GM23248 (cell line): ENCODE measurements at regions not wholly inside any gene's neighbourhood (a gene's known extent, or its start where the extent isn't known, plus 50 kb on each side); places are given as distances from the start of the nearest gene placed in this dataset.

Source experiments
- DNase-seq: peaks from one replicate; pipeline ENCODE4 v3.0.0-alpha.2; 2015
- H2AFZ ChIP-seq: fragments of 200-600 bp; sonication (generic); 2 replicates; pipeline ENCODE4 v1.6.1; 2016; ENCODE audit warnings: antibody characterized with exemption
- H3F3A ChIP-seq: fragments of 200-600 bp; sonication (generic); 2 replicates; pipeline ENCODE4 v1.6.1; 2016; ENCODE audit warnings: mild to moderate bottlenecking, antibody characterized with exemption, mixed run types; ENCODE audit not compliant: insufficient read depth
- H3K27ac ChIP-seq: fragments of 200-600 bp; sonication (generic); 2 replicates; pipeline ENCODE4 v1.5.1; 2016; ENCODE audit warnings: mild to moderate bottlenecking
- H3K27me3 ChIP-seq: fragments of 200-600 bp; sonication (generic); replicated peaks from 2 replicates; pipeline ENCODE4 v1.6.1; 2016; ENCODE audit warnings: mild to moderate bottlenecking; ENCODE audit not compliant: insufficient read depth
- H3K36me3 ChIP-seq: fragments of 200-600 bp; sonication (generic); 2 replicates; pipeline ENCODE4 v1.6.1; 2016; ENCODE audit warnings: low read depth, mild to moderate bottlenecking
- H3K4me1 ChIP-seq: fragments of 200-600 bp; sonication (generic); 2 replicates; pipeline ENCODE4 v1.6.1; 2016; ENCODE audit warnings: mild to moderate bottlenecking; ENCODE audit not compliant: insufficient read depth
- H3K4me2 ChIP-seq: fragments of 200-600 bp; sonication (generic); one replicate; pipeline ENCODE4 v1.6.1; 2016; ENCODE audit warnings: mild to moderate bottlenecking; ENCODE audit not compliant: unreplicated experiment
- H3K4me3 ChIP-seq: fragments of 200-600 bp; sonication (generic); 2 replicates; pipeline ENCODE4 v1.5.1; 2016; ENCODE audit warnings: mild to moderate bottlenecking
- H3K79me2 ChIP-seq: fragments of 200-600 bp; sonication (generic); 2 replicates; pipeline ENCODE4 v1.6.1; 2016; ENCODE audit warnings: mild to moderate bottlenecking; ENCODE audit not compliant: insufficient read depth
- H3K9ac ChIP-seq: fragments of 200-600 bp; sonication (generic); 2 replicates; pipeline ENCODE4 v1.6.1; 2016; ENCODE audit warnings: mild to moderate bottlenecking
- H3K9me2 ChIP-seq: fragments of 200-600 bp; sonication (generic); 2 replicates; pipeline ENCODE4 v1.6.1; 2016; ENCODE audit warnings: mixed run types, mild to moderate bottlenecking, moderate library complexity; ENCODE audit not compliant: insufficient read depth
- H3K9me3 ChIP-seq: fragments of 200-600 bp; sonication (generic); one replicate; pipeline ENCODE4 v1.6.1; 2017; ENCODE audit warnings: low read depth
- H4K20me1 ChIP-seq: fragments of 200-600 bp; sonication (generic); 2 replicates; pipeline ENCODE4 v1.6.0; 2016; ENCODE audit not compliant: insufficient read depth
- EZH2 ChIP-seq: fragments of 200-600 bp; sonication (generic); IDR thresholded peaks from 2 replicates; pipeline ENCODE4 v1.6.1; 2018; ENCODE audit warnings: antibody characterized with exemption, mild to moderate bottlenecking; ENCODE audit not compliant: insufficient read depth, poor library complexity, severe bottlenecking
- EZH2phosphoT487 ChIP-seq: fragments of 200-600 bp; sonication (generic); IDR thresholded peaks from 2 replicates; pipeline ENCODE4 v1.6.1; 2018; ENCODE audit warnings: antibody characterized with exemption, moderate library complexity, mild to moderate bottlenecking, low read depth; ENCODE audit not compliant: insufficient read depth
- WGBS, 2 experiments: methylation state at CpG; one replicate each; pipeline ENCODE4 v1.1.6; 2015 to 2017; ENCODE audit warnings: low lambda C conversion rate in 2 of 2, low coverage in 1 of 2; ENCODE audit errors: missing lambda C conversion rate in 2 of 2; 5-methylcytosine and 5-hydroxymethylcytosine counted together
- in situ Hi-C: fragments of 300-500 bp; cut with MboI; formaldehyde crosslinking; loops from 2 replicates; pipeline ENCODE4 v1.15.0; 2020

GRCh38 chr3:147656023-147656422 lies 246.9 kb downstream of the ZIC1 start:
- no peaks in the 10 kb centered on the region for H4K20me1 ChIP-seq

GRCh38 chr3:147661916-147662315 lies 252.8 kb downstream of the ZIC1 start:
- no peaks in the 10 kb centered on the region for H3K4me1 ChIP-seq
- no peak for DNase-seq
- no peaks in the 10 kb centered on the region for H3F3A ChIP-seq
- no peak for TF ChIP-seq EZH2
- no peaks in the 10 kb centered on the region for H3K79me2 ChIP-seq
- in situ Hi-C loops, result no loop called here
- no peaks in the 10 kb centered on the region for H3K9me3 ChIP-seq
- WGBS, 2 experiments, result 67 to 68% methylated on average over 3 of the region's 3 CpGs
- H3K36me3 ChIP-seq, result no peaks in the 10 kb centered on the region
- H2AFZ ChIP-seq, result no peak overlapping the region
- H3K9me2 ChIP-seq, result no peaks in the 10 kb centered on the region
- no peak overlapping the region for H3K4me2 ChIP-seq
- no peak overlapping the region for H3K27ac ChIP-seq
- H3K9ac ChIP-seq, result no peak overlapping the region
- no peaks in the 10 kb centered on the region for H3K27me3 ChIP-seq
- H3K4me3 ChIP-seq, result no peak overlapping the region
- no peaks in the 10 kb centered on the region for H4K20me1 ChIP-seq

More at GRCh38 chr3:147656023-147656422, 246.9 kb downstream of the ZIC1 start:
- TF ChIP-seq EZH2phosphoT487 (no peak), EZH2 (no peak)
- Histone ChIP-seq H3K9ac (no peak overlapping the region), H3K27ac (peak overlapping the region; percentile 79), H3K4me1 (peaks cover 53% of the 10 kb centered on the region), H3K27me3 (no peaks in the 10 kb centered on the region), H3F3A (peaks cover 45% of the 10 kb centered on the region), H3K9me3 (no peaks in the 10 kb centered on the region), H3K4me2 (peak overlapping the region; percentile 70), H3K4me3 (no peak overlapping the region), H3K9me2 (no peaks in the 10 kb centered on the region), H3K36me3 (no peaks in the 10 kb centered on the region), H2AFZ (no peak overlapping the region), H3K79me2 (no peaks in the 10 kb centered on the region)
- in situ Hi-C loops, result no loop called here
- DNase-seq, result peak; percentile 27
- 61 to 72% methylated on average over 2 of the region's 2 CpGs for WGBS, 2 experiments

DNA sequence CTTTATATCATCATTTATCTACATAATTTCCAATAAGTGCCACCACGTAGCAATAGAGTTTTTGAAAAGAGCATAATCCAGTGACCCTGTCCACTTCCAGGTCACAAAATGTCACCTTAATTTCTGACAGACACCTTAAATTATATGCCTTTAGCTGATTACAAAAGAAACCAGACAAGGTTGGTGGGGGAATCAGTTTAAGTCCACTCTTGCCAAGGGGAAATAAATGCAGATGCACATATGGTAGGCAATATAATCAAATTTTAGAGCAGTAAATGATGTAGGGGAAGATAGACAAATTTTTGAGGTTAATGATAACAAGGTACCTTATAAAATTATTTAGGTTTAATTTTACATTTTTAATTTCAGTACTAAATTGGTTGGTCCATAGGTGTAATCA lies 253.5 kb downstream of the ZIC1 start:
- H3K9me2 ChIP-seq, result no peaks in the 10 kb centered on the region
- 72 to 84% methylated on average over 1 of the region's 1 CpG for WGBS, 2 experiments
- H3K9me3 ChIP-seq, result no peaks in the 10 kb centered on the region
- no peaks in the 10 kb centered on the region for H3K79me2 ChIP-seq
- DNase-seq, result no peak
- no peak overlapping the region for H2AFZ ChIP-seq
- H3K9ac ChIP-seq, result no peak overlapping the region
- no peak overlapping the region for H3K27ac ChIP-seq
- no peak overlapping the region for H3K4me2 ChIP-seq
- in situ Hi-C loops, result no loop called here
- H3K4me3 ChIP-seq, result no peak overlapping the region
- no peaks in the 10 kb centered on the region for H3K4me1 ChIP-seq
- no peaks in the 10 kb centered on the region for H4K20me1 ChIP-seq
- H3F3A ChIP-seq, result no peaks in the 10 kb centered on the region
- no peak for TF ChIP-seq EZH2phosphoT487
- H3K27me3 ChIP-seq, result no peaks in the 10 kb centered on the region
- no peaks in the 10 kb centered on the region for H3K36me3 ChIP-seq

DNA sequence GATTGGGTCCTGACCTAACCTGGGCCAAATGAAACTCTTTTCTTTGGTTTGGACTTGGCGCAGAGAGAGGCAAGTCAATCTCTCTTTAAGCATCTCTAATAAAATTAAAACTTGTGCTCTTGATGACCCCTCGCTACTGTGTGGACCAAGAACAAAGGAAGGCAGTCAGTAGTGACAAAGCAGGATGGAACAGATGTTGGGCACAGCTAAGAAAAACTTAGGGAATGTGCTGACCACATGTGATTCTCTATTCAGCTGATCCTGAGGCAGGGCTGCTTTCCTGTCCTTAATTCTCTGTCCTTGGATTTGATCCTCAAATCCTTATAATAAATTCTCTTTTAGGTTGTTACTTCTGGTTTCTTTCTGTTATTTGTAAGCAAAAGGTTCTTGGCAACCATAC lies 259.9 kb downstream of the ZIC1 start:
- no peaks in the 10 kb centered on the region for H3K9me3 ChIP-seq
- no peak for TF ChIP-seq EZH2
- no peak for TF ChIP-seq EZH2phosphoT487
- no peaks in the 10 kb centered on the region for H3K4me1 ChIP-seq
- DNase-seq, result no peak
- H3K27ac ChIP-seq, result no peak overlapping the region
- no peak overlapping the region for H3K9ac ChIP-seq
- H3K9me2 ChIP-seq, result no peaks in the 10 kb centered on the region
- WGBS, 2 experiments, result 69 to 71% methylated on average over 2 of the region's 2 CpGs
- no peaks in the 10 kb centered on the region for H4K20me1 ChIP-seq
- H3K4me2 ChIP-seq, result no peak overlapping the region
- H3K79me2 ChIP-seq, result no peaks in the 10 kb centered on the region
- no peaks in the 10 kb centered on the region for H3K36me3 ChIP-seq
- no peak overlapping the region for H2AFZ ChIP-seq
- in situ Hi-C loops, result no loop called here
- H3K4me3 ChIP-seq, result no peak overlapping the region
- H3K27me3 ChIP-seq, result no peaks in the 10 kb centered on the region
- no peaks in the 10 kb centered on the region for H3F3A ChIP-seq

GRCh38 chr3:147672035-147672434 lies 262.9 kb downstream of the ZIC1 start:
- H3K4me1 ChIP-seq, result no peaks in the 10 kb centered on the region
- no peak overlapping the region for H3K4me2 ChIP-seq
- H4K20me1 ChIP-seq, result no peaks in the 10 kb centered on the region
- H3K27ac ChIP-seq, result no peak overlapping the region
- H3K9me3 ChIP-seq, result no peaks in the 10 kb centered on the region
- no peaks in the 10 kb centered on the region for H3F3A ChIP-seq
- no peaks in the 10 kb centered on the region for H3K79me2 ChIP-seq
- H2AFZ ChIP-seq, result no peak overlapping the region
- in situ Hi-C loops, result no loop called here
- no peaks in the 10 kb centered on the region for H3K9me2 ChIP-seq
- no peak overlapping the region for H3K9ac ChIP-seq
- no peak for DNase-seq
- no peak overlapping the region for H3K4me3 ChIP-seq
- TF ChIP-seq EZH2 (no peak), EZH2phosphoT487 (no peak)
- no peaks in the 10 kb centered on the region for H3K27me3 ChIP-seq
- H3K36me3 ChIP-seq, result no peaks in the 10 kb centered on the region
